Hindlimb muscle (tissue), 1 donor: ENCODE measurements at regions not wholly inside any gene's neighbourhood (a gene's known extent, or its start where the extent isn't known, plus 50 kb on each side); places are given as distances from the start of the nearest gene placed in this dataset.
"Not testable (repeated sequence)": the region's sequence is repeated elsewhere in the genome, so short reads cannot be mapped to it uniquely, and the experiment has no call there.

Source experiments
- DNase-seq: peaks from one replicate; pipeline ENCODE4 v3.0.0-alpha.2; 2013

DNA sequence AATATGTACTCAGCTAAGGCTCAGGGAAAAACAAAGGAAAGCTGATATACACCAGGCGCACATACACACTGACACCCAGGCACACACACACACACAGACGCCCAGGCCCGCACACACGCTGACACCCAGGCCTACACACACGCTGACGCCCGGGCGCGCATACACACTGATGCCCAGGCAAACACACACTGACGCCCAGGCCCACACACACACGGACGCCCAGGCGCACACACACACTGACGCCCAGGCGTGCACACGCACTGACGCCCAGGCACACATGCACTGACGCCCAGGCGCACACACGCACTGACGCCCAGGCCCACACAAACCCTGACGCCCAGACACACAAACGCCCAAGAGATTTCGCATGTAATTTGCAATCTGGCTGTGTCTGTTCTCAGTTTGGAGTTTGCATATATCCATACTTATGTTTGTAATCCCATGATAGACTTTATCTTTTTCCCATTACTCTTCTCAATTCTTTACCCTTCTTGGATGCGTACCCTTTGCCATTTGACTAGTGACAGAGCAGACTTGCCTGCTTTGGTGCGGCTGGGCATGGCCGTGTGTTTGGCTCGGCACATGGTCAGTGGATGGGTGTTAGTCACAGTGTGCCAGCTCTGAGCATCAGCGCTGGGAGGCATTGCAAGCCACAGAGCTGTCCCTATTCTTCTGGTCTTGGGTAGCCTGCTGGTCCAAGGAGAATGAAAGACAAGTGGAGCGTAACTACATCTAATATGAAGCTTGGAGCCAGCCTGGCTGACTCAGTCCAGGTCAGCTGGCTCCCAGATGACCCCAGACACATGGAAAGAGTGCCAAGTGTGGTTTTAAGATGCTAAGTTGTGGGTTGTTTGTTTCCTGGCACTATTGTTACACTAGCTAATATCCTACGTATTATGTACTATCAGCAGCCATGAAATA, 632.4 kb upstream of the ZFP42 start:
- DNase-seq: no peak

DNA sequence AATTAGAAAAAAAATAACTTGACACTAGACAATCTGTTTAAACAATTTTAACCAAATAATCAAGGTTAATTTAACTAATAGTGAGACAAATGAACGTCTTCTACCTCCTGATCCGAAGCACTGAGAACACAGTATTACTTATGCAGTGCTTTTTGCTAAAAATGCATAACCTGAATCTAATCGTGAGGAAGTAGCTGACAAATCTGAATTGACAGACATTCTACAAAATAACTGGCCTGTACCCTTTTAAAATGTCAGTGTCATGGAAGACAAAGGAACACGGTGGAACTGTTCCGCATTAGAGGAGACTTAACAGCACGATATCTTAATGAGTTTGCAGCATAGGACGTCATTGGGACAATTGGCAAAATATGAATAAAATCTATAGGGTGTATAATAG, 631.2 kb upstream of the ZFP42 start:
- DNase-seq: no peak

DNA sequence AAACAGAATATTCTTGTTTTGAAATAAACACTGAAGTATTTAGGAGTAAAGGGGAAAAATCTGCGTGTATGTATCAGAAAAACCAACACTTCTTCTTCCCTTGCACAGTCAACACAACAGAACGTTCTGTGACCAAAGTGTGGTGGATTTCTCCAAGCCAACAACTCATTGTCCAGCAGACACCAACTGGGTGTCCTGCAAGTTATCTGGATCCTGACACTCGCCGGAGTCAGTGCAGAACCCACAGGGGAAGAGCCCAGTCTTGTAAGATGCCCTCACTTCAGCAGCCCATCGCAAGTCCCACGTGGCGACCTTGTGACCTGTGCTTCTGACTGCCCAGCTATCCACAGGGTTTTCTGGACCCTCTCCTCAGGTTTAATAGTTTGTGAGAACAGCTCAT, 630.7 kb upstream of the ZFP42 start:
- no peak for DNase-seq

DNA sequence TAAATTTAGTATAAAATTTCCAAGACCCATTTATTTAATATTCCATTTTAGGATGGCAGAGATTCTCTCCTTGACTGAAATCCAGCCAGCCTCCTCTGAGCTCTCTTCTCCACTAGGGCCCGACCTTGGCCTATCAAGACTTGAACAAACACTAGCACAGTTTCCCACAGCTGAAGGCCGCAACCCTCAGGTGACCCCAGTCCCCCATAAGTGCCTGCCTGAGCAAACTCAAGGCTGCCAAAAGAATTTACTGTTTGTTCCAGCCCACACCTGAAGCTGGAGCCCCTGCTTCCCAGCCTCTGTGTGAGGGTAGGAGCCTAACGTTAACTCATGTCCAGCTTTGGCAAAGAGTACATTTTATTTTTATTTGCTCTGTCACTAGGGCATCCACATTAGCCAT, 629.0 kb upstream of the ZFP42 start:
- no peak for DNase-seq

DNA sequence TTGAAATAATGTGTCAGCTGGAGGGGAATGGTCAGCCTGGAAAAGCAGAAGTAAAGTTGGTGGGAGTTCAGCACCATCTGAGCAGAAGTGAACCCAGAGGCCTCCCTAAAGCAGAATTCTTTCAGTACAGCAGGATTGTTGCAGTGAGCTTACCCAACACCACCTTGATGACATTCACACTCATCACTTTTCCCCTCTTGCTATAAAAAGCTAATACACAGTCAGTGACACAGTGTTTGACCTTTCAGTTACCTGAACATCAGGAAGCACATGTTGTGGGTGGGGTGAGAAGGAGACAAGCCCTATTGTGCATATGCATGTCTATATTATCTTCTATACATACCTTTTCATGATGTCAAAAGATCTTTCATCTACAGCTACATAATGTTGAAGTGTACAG, 624.7 kb upstream of the ZFP42 start:
- DNase-seq: no peak

DNA sequence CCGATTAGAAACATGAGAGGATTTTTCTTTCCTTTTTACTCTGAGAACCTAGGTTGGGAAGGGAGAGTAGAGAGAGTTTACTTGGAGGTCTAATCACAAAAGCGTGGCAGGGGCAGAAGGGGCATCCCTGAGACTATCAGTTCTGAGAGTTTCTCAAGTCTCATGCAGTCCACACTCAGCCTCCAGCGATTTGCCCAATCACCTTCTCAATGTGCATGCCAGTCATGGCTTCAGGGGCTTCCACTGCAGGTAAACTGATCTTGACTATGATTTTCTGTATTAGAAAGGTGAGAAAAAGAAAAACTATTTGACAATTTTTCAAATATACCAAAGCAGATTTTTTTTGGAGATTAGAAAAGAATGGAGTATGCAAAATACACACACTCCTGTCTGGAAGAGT, 617.1 kb upstream of the ZFP42 start:
- no peak for DNase-seq

DNA sequence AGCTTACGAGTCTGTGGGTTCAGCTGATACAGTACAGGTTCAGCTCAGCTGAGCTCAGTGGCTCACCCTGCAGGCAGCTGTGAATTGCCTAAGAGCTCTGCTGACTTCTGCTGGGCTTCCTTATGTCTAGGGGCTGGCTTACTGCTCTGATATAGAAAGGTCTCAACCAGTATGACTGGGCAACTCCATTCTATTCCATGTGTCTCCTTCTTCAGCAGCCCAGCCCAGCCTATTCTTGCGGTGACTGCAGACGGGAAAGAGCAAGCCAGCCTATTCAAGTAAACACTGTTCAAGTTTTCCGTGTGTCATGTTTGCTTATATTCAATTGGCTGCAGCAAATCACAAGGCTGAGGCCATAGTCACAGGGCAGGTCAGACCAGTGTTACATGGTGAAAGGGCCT, 615.4 kb upstream of the ZFP42 start:
- DNase-seq: no peak

DNA sequence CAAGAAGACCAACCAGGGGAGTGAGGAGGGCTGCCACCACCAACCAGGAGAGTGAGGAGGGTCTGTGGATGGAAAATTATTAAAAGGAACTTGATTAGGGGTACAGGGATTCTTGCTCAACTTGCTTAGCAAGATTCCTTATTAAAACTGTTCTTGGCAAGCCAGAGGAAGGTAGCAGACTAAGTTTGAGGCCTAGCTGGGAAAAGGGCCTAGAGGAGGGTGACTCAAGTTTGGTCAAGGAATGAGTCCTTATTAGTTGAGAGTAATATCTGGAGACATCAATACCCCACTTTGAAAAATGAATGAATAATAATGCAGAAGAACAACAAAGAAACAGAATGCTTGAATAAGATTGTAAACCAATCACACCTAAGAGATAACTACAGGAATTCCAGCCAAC, 612.4 kb upstream of the ZFP42 start:
- no peak for DNase-seq

DNA sequence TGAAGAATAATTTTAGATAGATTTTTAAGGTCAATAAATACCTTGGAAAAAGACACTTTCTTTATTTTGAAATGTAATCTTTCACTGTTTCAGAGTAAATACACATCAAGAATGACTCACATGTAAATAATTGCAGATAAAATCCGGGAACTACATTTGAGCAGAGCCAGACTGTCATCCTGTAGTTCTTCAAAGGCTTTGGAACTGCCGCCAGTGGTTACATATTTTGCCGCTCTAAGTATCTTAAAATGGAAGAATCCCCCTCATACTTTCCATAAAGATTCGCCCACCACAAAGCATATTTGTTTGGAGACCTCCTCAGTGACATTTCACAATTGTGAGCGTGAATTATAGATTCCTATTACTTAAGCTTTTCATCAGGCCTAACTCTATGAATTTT, 607.8 kb upstream of the ZFP42 start:
- no peak for DNase-seq

DNA sequence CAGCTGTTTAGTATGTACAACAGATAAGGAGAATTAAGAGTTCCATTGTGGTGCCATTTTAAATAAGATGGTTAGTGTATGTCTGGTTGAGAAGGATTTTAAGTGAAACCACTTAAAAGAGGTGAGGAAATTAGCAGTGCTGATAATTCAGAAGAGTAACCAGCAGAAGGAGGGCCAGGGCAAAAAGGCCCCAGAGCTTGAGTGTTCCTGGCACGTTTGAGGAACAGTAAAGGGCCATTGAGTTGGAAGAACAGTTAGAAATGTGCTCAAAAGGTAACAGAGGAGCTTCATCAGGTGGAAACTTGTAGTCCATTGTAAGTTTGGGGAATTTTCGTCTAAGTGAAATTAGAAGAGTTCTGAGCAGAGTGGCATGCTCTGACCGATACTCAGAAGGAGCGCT, 606.2 kb upstream of the ZFP42 start:
- no peak for DNase-seq

DNA sequence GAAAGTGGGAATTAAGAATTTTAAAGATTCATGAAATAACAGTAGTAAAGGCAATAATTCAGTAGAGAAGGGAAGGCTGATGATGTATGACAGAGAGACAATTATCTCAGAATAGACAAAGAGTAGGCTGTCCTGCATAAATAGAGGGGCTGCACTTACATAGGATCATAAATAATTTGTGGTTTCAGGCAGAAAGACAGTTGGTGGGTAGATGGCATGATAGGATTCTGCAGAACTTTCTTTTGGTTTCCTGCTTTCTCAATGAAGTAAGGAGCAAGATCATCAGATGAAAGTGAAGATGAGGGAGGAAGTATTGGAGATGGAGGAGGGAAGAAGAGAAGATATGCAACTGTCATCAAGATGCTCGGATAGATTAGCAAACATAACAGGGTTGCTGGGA, 604.9 kb upstream of the ZFP42 start:
- DNase-seq: no peak

DNA sequence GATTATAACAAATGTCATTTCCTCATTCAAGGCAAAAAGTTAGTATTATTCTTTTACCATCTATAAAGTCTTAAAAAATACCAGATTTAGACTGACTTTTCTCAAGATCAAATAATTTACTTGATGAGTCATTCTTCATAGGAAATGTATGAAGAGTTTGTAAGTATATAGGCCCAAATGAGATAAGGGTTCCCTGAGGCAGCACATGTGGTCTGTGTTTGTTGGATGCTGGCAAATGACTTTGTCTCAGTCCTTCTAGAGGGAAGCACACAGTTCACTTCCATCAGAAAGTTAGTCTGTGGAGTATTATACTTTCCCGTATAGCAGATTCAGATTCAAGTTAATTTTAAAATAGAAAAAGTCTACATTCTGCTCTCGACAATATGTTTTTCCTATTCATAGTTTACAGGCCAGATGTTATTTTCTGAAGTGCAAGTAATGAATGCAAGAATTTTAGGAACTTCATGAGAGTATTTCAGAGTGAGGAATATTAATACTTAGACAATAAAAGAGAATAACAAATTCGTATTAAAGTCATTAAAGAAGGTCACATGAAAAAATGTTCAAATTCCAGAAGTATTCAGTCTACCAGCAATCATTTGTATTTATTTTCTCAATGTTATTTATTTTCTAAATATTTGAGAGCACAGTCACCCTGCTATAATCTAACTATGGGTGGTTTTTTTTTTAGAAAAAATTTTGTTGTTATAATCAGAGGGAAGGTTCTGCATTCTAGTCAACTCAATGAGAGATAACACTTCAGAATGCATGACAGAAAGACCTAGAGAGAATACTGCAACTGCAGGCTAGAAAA, 601.8 kb upstream of the ZFP42 start:
- no peak for DNase-seq

DNA sequence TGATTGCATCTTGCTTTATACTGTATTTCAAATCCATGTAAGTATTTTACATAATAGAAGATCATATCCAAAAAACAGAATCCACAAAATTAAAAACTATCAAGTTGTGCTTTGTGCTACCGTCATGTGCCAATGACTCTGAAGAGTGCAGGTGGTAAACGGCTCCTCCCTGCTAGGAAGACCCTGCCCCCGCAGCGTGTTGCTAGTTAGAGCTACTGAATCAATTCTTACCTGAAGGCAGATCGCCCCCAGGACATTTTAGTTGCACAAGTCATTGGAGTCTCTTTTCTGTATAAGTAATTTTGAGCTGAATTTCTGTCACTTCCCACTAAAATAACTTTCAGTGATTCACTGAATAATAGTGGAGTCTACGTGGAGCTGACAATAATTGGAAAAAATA, 599.5 kb upstream of the ZFP42 start:
- DNase-seq: no peak

DNA sequence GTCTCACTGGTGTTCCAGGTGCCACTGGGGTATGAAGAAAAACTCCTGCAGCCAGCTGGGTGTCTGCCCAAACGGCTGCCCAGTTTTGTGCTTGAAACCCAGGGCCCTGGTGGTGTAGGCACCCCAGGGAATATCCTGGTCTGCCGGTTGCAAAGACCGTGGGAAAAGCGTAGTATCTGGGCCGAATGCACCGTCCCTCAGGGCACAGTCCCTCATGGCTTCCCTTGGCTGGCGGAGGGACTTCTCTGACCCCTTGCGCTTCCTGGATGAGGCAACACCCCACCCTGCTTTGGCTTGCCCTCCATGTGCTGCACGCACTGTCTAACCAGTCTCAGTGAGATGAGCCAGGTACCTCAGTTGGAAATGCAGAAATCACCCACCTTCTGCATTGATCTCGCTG, 587.1 kb upstream of the ZFP42 start:
- not testable (repeated sequence) for DNase-seq

DNA sequence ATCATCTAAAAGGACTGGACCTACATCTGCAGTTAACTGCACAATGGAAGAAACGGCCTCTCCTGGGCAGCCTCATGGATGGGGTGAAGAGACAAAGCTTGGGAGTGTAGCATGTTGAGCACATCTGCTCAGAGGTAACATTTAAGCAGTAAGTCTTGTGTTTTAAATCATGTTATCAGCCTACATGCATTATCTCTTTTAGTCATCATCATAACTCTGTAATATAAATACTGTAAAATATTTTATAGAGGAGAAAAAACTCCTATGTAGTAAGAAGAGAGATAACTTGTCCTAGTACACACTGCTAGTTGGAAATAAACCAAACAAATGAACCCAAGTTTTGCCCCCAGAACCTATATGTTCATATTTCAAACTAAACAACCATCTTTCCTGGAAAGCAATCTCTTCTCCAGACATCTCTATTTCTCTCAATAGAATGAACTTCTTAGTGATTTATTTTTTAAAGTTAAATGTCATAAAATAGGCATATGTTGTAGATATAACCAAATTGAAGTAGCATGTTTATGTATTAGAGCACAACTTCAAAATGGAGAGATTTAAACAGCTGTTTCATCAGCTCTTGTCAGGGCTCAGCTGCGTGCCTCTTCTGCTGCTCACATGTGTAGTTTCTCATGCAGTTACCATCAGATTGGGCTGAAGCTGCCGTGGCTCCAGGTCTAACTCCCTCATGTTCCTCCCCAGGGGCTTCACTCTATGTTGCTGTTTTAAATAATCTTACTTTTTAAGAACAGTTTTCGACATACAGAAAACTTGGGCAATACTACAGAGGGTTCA, 581.8 kb upstream of the ZFP42 start:
- DNase-seq: no peak

DNA sequence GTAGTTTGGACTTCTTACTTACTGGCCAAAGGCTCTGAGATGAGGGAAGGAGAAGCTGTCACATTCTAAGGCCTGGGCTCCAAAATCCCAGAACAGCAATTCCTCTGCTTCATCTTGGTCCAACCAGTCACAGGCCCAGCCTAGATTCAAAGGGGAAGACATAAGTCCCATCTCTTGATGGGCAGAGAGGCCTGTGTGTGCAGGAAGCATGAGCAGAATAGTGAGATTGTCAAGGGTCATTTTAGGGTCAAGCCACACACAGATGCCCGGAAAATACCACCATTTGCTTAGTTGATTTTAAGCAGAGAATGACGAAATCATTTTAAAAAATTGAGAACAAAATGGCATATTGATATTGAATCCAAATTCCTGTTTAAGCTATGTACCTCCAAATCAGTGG, 580.9 kb upstream of the ZFP42 start:
- no peak for DNase-seq

DNA sequence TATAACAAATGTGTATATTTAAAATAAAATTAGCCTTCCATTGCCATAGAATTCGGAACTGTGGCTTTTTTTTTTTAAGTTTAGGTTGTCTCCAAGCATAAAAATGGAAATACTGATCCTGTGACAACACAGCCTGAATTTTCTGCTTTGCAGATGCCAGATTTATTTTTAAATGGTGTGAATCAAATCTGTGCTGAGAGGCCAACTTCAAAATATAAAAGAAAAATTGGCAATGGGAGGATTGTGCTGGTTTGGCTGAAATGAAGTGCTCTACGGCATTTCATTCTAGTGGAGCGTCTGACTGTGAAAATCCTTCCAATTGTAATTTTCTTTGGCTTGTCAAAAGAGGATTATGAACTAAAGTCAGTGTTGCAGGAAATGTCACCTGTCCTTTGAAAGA, 580.3 kb upstream of the ZFP42 start:
- DNase-seq: peak; percentile 67

DNA sequence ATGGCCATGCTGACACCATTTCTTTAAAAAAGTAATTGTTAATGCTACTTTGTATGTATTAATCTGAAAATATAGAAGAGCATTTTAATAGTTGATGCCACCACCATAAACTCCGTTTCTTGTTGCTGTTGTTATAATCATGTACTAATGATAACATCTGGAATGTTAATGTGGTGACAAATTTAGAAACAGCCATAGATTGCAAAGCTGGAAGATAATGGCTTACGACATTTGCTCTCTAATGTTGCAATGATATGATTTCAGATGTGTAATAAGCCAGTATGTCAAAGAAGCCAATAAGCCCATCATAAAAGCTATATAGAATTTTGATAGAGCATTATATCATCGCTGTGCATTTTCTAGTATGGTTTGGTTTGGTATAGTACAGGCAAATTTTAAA, 579.4 kb upstream of the ZFP42 start:
- DNase-seq: no peak

DNA sequence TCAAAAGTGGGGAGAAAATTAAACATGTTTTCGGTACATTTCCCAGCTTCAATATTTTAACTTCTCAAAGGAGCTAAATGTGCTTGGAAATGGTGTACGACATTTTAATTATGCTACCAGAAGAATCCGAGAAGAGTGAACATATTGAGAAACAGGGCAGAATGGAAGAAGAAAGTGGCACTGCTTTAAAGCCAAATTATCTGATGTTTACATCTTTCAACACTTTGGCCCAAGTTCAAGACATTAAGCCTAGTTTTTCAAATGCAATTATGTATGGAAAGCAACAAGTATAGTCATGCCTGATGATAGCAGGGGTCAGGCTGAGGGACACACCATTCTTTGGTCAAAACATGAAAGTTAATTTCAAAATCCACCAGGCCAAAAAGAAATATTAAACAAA, 577.9 kb upstream of the ZFP42 start:
- no peak for DNase-seq

DNA sequence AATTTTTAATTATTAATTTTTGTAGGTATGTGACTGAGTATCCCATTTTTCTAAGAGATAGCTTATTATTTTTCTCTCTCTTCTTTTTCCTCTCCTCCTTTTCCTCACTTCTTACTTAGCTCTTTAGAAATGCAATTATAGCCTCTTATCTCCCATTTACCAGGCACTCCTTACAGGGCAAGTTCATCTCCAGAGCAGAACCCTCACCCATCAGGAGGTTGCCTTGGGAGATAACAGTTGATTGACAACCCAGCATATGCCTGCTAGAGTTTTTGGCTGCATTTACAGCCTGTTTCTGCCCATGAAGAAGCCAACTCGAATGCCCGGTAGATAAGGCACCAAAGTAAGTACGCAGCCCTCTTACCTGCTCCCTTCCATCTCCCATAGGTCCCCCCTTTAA, 572.9 kb upstream of the ZFP42 start:
- no peak for DNase-seq

DNA sequence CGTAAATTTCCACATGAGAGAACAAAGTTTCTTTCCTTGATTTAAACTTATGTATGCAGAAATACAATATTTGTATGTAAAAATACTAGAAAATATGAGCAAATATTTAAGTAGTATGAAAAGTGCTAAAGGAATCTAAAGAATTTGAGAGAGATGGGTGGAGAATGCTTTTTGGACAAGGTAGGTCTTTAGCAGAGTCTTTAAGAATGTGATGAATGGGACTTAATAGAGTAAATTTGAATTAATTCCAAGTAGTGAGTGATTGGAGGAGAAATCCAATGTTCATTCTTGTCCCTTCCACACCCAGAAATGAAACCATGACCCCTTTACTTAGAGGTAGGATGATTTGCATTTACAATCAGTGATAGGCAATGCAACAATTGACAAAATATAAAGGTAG, 570.9 kb upstream of the ZFP42 start:
- no peak for DNase-seq

DNA sequence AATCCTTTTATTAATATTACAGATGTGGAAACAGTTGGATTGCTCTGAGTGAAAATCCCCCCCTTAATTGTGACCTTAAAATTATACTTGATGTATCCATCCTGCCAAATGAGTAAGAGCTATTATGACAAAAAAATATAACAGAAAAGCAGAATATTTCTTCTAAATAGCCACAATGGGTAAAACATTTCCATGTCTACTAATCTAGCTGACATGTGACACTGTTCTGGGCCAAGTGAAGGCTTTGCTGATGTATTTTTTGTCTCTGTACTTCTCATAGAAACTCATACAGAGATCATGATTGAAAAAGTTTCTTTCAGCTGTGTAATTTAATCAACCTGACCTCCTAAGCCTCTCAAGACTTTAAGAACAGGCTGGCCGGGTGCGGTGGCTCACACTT, 569.1 kb upstream of the ZFP42 start:
- peak; percentile 54 for DNase-seq

DNA sequence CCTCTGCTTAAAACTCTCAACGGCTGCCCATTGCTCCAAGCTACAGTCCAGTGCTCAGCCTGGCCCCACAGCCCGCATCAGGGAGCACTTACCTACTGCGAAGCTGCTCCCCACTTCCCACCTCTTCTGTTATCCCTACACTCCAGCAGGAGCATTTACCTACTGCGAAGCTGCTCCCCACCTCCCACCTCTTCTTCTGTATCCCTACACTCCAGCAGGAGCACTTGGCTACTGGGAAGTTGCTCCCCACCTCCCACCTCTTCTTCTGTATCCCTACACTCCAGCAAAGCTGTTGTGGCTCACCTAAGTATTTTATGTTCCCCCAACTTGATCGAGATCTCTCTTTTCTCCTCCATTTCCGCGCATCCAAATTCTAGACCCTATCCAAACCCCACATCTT, 563.3 kb upstream of the ZFP42 start:
- DNase-seq: no peak
